ENCODE measurements at regions not wholly inside any gene's neighbourhood (a gene's known extent, or its start where the extent isn't known, plus 50 kb on each side); places are given as distances from the start of the nearest gene placed in this dataset.

- no peak for TF ChIP-seq ZNF217 (IDR thresholded peaks at IDR 0.05)
Observed at GRCh38 chr4:167595898-167596297, 361.6 kb upstream of the SPOCK3 start (continued).

DNA sequence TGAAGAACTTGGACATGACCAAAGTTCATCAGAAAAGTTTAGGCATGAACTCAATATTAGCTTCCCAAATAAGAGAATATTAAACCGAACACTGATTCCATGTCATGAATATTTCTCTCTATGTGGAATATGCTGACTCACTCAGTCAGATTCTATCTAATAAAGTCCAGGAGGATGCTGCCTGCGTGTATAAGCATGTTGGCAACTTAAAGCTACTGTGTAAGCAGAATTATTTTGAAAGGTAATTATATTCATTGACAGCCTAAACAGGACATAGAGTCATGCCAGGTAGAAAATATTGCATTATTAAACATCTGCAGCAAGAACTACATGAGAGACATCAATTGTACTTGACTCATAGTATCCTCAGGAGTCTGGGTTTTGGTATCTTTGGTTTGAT lies 367.9 kb upstream of the SPOCK3 start:
- ATAC-seq (no peak), DNase-seq (ENCODE audit: low read depth, low spot score) (no peak), FAIRE-seq (no peak)
- in situ Hi-C loops (cut with MboI) = no loop called here
- no peak overlapping the region for H3K4me3 ChIP-seq
- H4K20me1 ChIP-seq (ENCODE audit: control insufficient read depth, insufficient read depth) = no peaks in the 10 kb centered on the region
- ChIA-PET CTCF (interaction anchor here (1.0 kb wide), 1 partner anchor 10 kb away, joined by 5 read pairs; no protein-coding TSS in a partner anchor), POLR2A (no interaction called here), RAD21 (ENCODE audit: unreplicated experiment) (interaction anchor here (0.6 kb wide), 1 partner anchor 339 kb away, joined by 3 read pairs; no protein-coding TSS in a partner anchor), SMC1A (ENCODE audit: uncharacterized antibody, unreplicated experiment) (no interaction called here)
- no TSS peak for BruUV-seq (replicated peaks)
- H3K4me2 ChIP-seq (ENCODE audit: control insufficient read depth, insufficient read depth) = no peak overlapping the region
- no peak overlapping the region for H2AFZ ChIP-seq (ENCODE audit: control insufficient read depth, low read depth, low read length)
- TF ChIP-seq NFYB (IDR thresholded peaks at IDR 0.05; ENCODE audit: insufficient read depth, low read depth, low read length) (no peak), JUNB (IDR thresholded peaks at IDR 0.05) (no peak), CHD2 (IDR thresholded peaks at IDR 0.05; ENCODE audit: borderline replicate concordance, low read depth, low read length) (no peak), NR2C1 (IDR thresholded peaks at IDR 0.05) (no peak), CHD4 (IDR thresholded peaks at IDR 0.05) (no peak), BCLAF1 (IDR thresholded peaks at IDR 0.05) (no peak), ZSCAN29 (IDR thresholded peaks at IDR 0.05) (no peak), SRF (IDR thresholded peaks at IDR 0.05; ENCODE audit: low read depth in 2 of 2, low read length in 2 of 2) (no peak)
- TF ChIP-seq, protein P1, sequence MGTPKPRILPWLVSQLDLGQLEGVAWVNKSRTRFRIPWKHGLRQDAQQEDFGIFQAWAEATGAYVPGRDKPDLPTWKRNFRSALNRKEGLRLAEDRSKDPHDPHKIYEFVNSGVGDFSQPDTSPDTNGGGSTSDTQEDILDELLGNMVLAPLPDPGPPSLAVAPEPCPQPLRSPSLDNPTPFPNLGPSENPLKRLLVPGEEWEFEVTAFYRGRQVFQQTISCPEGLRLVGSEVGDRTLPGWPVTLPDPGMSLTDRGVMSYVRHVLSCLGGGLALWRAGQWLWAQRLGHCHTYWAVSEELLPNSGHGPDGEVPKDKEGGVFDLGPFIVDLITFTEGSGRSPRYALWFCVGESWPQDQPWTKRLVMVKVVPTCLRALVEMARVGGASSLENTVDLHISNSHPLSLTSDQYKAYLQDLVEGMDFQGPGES (IDR thresholded peaks at IDR 0.05) = no peak
- TF ChIP-seq, protein P2, sequence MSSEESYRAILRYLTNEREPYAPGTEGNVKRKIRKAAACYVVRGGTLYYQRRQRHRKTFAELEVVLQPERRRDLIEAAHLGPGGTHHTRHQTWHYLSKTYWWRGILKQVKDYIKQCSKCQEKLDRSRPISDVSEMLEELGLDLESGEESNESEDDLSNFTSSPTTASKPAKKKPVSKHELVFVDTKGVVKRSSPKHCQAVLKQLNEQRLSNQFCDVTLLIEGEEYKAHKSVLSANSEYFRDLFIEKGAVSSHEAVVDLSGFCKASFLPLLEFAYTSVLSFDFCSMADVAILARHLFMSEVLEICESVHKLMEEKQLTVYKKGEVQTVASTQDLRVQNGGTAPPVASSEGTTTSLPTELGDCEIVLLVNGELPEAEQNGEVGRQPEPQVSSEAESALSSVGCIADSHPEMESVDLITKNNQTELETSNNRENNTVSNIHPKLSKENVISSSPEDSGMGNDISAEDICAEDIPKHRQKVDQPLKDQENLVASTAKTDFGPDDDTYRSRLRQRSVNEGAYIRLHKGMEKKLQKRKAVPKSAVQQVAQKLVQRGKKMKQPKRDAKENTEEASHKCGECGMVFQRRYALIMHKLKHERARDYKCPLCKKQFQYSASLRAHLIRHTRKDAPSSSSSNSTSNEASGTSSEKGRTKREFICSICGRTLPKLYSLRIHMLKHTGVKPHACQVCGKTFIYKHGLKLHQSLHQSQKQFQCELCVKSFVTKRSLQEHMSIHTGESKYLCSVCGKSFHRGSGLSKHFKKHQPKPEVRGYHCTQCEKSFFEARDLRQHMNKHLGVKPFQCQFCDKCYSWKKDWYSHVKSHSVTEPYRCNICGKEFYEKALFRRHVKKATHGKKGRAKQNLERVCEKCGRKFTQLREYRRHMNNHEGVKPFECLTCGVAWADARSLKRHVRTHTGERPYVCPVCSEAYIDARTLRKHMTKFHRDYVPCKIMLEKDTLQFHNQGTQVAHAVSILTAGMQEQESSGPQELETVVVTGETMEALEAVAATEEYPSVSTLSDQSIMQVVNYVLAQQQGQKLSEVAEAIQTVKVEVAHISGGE (CRISPR knock-in tag; IDR thresholded peaks at IDR 0.05) = no peak
- H3K9me3 ChIP-seq (replicated peaks; ENCODE audit: control insufficient read depth, insufficient read depth, low read length) = no peaks in the 10 kb centered on the region
- H3K27ac ChIP-seq (ENCODE audit: control insufficient read depth, insufficient read depth) = no peak overlapping the region
- H3K4me1 ChIP-seq (ENCODE audit: control insufficient read depth, insufficient read depth, low read length) = no peaks in the 10 kb centered on the region
- no peaks in the 10 kb centered on the region for H3K36me3 ChIP-seq (ENCODE audit: control insufficient read depth in 2 of 2, insufficient read depth in 2 of 2, low read length in 1 of 2)
- 0% methylated on average over 2 of the region's 2 CpGs for WGBS (ENCODE audit: insufficient coverage, insufficient replicate concordance, low lambda C conversion rate, missing lambda C conversion rate)
- no peak overlapping the region for H3K9ac ChIP-seq (ENCODE audit: control insufficient read depth, insufficient read depth, low read length)
- intact Hi-C loops (cut with micrococcal nuclease; ENCODE audit: unreplicated experiment) = no loop called here
- no peaks in the 10 kb centered on the region for H3K79me2 ChIP-seq (ENCODE audit: control insufficient read depth, insufficient read depth, low read length)
- no peaks in the 10 kb centered on the region for H3K27me3 ChIP-seq (replicated peaks in 1 of 2; ENCODE audit: control insufficient read depth in 2 of 2, insufficient read depth in 2 of 2, low read length in 1 of 2)

Data from GM12878 (cell line).